Activated CD8-positive, alpha-beta memory T cell treated with anti-CD3 and anti-CD28 coated beads, Interleukin-2, amount 50 U/mL, for 48 hours (primary cell): ENCODE measurements at regions not wholly inside any gene's neighbourhood (a gene's known extent, or its start where the extent isn't known, plus 50 kb on each side); places are given as distances from the start of the nearest gene placed in this dataset.

Experiments
- DNase-seq: peaks from one replicate; pipeline ENCODE4 v3.0.0-alpha.2; 2020

GRCh38 chr6:165905744-165906143 is 242.7 kb upstream of the PDE10A start:
- DNase-seq: no peak

- DNase-seq: no peak
Observed at GRCh38 chr6:165900970-165901369, 237.9 kb upstream of the PDE10A start.

- no peak for DNase-seq
Observed at GRCh38 chr6:165899611-165900010, 236.6 kb upstream of the PDE10A start.

- no peak for DNase-seq
Observed at GRCh38 chr6:165895421-165896165, 232.6 kb upstream of the PDE10A start.

GRCh38 chr6:165894171-165894825 is 231.3 kb upstream of the PDE10A start:
- no peak for DNase-seq

GRCh38 chr6:165893431-165893830 is 230.4 kb upstream of the PDE10A start:
- DNase-seq: no peak

- DNase-seq: no peak
Observed at GRCh38 chr6:165891320-165891719, 228.3 kb upstream of the PDE10A start.

GRCh38 chr6:165890404-165890735 is 227.3 kb upstream of the PDE10A start:
- no peak for DNase-seq

- DNase-seq: no peak
Observed at GRCh38 chr6:165889636-165890403, 226.8 kb upstream of the PDE10A start.

- no peak for DNase-seq
Observed at GRCh38 chr6:165886169-165886568, 223.1 kb upstream of the PDE10A start.

GRCh38 chr6:165884813-165885765 is 222.0 kb upstream of the PDE10A start:
- peak; percentile 89 for DNase-seq

- DNase-seq: no peak
Observed at GRCh38 chr6:165883851-165884640, 221.0 kb upstream of the PDE10A start.

GRCh38 chr6:165881806-165882205 is 218.8 kb upstream of the PDE10A start:
- DNase-seq: no peak

- no peak for DNase-seq
Observed at GRCh38 chr6:165880686-165881085, 217.6 kb upstream of the PDE10A start.

GRCh38 chr6:165877773-165878172 is 214.7 kb upstream of the PDE10A start:
- no peak for DNase-seq

- no peak for DNase-seq
Observed at GRCh38 chr6:165877192-165877591, 214.2 kb upstream of the PDE10A start.

GRCh38 chr6:165876588-165876987 is 213.5 kb upstream of the PDE10A start:
- no peak for DNase-seq

- DNase-seq: no peak
Observed at GRCh38 chr6:165875946-165876345, 212.9 kb upstream of the PDE10A start.

- no peak for DNase-seq
Observed at GRCh38 chr6:165873976-165874375, 210.9 kb upstream of the PDE10A start.

GRCh38 chr6:165872811-165873210 is 209.8 kb upstream of the PDE10A start:
- DNase-seq: no peak

- no peak for DNase-seq
Observed at GRCh38 chr6:165872311-165872710, 209.3 kb upstream of the PDE10A start.

GRCh38 chr6:165871571-165871970 is 208.5 kb upstream of the PDE10A start:
- DNase-seq: no peak
